WI38 (cell line): ENCODE measurements at regions not wholly inside any gene's neighbourhood (a gene's known extent, or its start where the extent isn't known, plus 50 kb on each side); places are given as distances from the start of the nearest gene placed in this dataset.

Experiments
- H3K4me3 ChIP-seq: 2 replicates; pipeline ENCODE4 v1.5.1; 2011; ENCODE audit warnings: low read depth, mild to moderate bottlenecking, control low read depth, low read length
- TF ChIP-seq, protein P1 (sequence below): IDR thresholded peaks from 2 replicates; pipeline ENCODE4 v1.5.1; 2012; ENCODE audit warnings: low read depth, mild to moderate bottlenecking, control low read depth, low read length

DNA sequence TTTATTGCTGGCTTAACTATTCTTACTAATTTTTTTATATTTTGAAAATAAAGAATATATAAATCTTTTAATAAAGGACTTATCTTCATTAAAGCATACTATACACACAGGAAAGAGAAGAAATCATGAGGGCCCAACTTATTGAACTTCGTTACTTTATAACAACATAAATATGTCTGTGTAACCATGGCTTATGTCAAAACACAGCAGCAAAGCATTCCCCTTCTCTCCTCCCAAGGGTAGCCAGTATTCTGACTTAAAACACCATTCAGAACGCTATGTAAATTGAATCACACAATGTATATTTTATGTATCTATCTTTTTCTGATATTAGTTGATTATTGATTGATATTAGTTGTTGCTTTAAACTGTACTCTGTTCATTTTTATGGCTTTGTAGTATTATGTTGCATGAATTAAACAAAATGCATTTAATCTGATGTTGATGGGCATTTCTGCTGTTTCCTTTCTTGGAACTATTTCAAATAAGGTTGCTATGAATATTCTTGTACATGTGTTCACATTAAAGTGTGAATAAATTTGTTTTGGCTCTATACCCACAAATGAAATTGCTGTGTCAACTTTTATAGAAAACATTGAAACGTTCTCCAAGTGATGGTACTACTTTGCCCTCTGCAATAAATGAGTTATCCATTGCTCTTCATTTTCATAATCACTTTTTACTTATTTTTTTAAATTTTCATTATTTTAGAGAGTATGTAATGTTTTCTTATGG lies 188.7 kb downstream of the RND3 start:
- H3K4me3 ChIP-seq = no peak overlapping the region
- TF ChIP-seq, protein P1, sequence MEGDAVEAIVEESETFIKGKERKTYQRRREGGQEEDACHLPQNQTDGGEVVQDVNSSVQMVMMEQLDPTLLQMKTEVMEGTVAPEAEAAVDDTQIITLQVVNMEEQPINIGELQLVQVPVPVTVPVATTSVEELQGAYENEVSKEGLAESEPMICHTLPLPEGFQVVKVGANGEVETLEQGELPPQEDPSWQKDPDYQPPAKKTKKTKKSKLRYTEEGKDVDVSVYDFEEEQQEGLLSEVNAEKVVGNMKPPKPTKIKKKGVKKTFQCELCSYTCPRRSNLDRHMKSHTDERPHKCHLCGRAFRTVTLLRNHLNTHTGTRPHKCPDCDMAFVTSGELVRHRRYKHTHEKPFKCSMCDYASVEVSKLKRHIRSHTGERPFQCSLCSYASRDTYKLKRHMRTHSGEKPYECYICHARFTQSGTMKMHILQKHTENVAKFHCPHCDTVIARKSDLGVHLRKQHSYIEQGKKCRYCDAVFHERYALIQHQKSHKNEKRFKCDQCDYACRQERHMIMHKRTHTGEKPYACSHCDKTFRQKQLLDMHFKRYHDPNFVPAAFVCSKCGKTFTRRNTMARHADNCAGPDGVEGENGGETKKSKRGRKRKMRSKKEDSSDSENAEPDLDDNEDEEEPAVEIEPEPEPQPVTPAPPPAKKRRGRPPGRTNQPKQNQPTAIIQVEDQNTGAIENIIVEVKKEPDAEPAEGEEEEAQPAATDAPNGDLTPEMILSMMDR = no peak

DNA sequence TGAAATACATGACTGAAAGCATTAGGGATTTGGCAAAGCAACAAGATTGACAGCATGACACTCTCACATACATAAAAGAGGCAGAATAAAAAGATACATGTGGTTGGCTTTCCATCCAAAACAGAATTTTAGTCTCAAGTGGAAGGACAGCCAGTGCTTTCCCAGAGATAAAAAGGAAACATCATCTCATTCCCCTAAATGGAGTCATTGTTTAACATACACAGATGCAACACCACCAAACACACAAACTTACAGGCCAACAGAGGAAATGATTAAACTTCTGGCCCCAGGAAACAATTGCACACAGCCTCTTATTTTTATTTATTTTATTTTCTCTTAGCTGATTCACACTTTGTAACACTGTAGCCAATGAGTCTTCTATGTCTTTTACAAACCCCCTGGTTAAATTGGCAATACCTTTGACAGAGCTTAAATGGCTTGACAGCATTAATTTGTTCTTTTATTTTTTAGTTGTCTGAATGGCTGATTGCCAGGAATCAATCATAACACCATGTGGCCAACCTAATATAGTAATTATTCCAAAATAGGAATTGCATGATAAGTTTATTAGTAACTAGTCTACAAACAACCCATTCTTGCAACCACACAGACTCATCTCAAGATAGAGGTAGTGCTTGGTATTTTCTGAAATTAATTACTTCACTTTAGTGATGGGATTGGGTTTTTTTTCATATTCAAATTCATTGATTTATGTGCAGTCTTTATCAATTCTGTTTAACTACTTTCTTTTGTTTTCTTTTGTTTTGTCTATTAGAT lies 190.5 kb downstream of the RND3 start:
- TF ChIP-seq, protein P1 = no peak
- no peak overlapping the region for H3K4me3 ChIP-seq

DNA sequence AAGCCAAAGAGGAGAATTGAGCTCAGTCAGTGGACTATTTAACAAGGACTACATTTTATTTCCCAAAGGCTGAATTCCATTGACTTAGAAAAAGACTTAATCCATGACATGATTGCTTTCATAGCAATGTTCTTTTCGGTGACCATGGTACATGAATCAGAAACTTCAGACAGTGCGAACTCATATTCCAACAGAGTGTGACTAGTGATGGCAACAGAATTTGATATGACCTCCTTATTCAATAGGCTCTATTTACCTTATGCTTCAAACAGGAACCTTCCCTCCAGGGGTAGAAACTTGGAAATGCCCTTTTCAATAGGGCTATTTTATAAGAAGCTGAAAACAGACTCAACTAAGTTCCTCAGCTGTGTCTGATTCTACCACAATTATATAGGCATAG lies 191.9 kb downstream of the RND3 start:
- no peak overlapping the region for H3K4me3 ChIP-seq
- TF ChIP-seq, protein P1 = no peak

DNA sequence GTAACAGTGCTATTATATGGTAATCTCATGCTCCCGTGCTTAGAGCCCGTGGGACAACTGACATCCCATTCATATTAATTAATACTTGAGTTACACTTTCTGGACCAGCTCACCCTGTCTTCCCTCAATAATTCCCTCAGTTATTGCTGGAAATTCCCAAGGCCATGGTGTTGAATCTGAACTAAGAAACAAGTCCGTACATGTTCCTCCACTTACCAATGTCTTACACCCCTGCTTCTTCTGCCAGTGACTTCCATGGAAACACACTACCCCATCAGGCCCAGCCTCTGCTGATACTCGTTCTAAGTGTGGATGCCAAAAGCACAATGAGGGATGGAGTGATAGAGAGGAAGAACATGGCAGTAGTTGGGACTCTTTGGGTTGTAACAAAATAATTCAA lies 193.7 kb downstream of the RND3 start:
- TF ChIP-seq, protein P1 = no peak
- no peak overlapping the region for H3K4me3 ChIP-seq

DNA sequence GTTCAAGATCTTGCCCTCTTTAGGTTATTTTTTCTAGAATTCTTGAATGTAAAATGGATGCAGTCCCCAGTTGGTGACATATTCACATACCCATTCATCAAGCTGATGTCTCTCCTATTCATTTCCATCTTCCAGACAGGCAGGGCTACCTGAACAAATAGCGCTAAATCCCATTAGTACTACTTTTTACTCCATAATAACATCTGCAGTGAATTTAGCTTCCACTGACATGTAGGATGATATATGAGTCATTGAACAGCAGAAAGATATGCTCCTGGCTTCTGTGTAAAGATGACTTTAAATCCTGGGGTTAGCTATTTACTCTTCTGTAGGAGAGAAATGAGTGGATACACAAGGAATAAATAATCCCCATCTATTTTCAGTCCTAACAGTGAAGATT lies 194.7 kb downstream of the RND3 start:
- TF ChIP-seq, protein P1 = no peak
- H3K4me3 ChIP-seq = no peak overlapping the region

DNA sequence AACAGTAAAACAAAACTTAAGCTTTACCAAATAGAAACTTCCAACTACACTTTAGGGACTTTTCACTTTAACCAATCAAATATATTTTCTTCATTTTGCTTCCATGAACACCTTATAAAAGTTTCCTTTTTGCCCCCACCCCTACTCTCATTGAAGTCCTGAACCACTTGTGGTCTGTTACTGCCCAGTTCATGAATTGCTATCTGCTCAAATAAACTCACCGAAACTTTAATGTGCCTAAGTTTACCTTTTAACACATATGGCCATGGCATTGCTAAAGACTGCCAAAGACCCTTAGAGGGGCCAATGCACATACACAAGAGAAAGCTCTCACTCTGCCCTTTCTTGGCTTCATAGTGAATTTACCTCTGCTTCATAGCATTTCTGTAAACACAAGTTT lies 195.3 kb downstream of the RND3 start:
- TF ChIP-seq, protein P1 = no peak
- H3K4me3 ChIP-seq = no peak overlapping the region

DNA sequence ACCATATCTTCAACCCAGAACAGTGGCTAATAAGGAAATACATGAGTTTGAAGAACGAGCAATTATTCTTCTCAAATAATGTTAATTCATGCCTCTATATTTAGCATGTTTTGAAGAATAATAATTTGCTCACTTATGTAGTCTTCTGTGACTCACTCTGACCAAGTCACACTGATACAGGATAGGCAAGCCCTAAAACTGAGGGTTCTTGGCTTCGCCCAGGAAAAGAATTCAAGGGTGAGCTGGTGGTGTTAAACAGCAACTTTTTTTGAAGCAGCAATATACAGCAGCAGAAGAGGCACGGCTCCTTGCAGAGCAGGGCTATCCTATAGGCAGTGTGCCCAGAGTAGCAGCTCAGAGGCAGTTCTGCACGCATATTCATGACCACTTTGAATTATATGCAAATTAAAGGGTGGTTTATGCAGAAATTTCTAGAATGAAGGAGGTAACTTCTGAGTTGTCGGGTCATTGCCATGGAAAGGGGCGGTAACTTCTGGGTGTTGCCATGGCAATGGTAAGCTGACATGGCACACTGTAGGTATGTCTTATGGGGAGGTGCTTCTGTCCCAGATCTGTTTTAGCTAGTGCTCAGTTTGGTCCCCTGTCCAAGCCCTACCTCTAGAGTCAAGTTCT lies 200.6 kb downstream of the RND3 start:
- no peak overlapping the region for H3K4me3 ChIP-seq
- TF ChIP-seq, protein P1 = no peak
